Psoas muscle (tissue), 7 donors: ENCODE measurements at regions not wholly inside any gene's neighbourhood (a gene's known extent, or its start where the extent isn't known, plus 50 kb on each side); places are given as distances from the start of the nearest gene placed in this dataset.
A peak's percentile ranks its signal among the peaks of the same experiment; 100 is the strongest.

Experiments used
- ATAC-seq, 4 donors: fragments of 200-7000 bp; cut with Tn5 transposase; one replicate each; pipeline ENCODE4 v1.9.1; 2020; ENCODE audit warnings: moderate library complexity in 3 of 4, mild to moderate bottlenecking in 2 of 4
- DNase-seq, 2 donors: peaks; one replicate each; pipeline ENCODE4 v3.0.0-alpha.2; 2020
- H3K27ac ChIP-seq: fragments of 200-600 bp; one replicate; pipeline ENCODE4 v1.8.0; 2022
- H3K27me3 ChIP-seq, 3 donors: fragments of 200-600 bp in 1 of 3; one replicate each; pipeline versions ENCODE4 v1.6.1 to v1.8.0; 2013 to 2022; ENCODE audit warnings: low read length in 2 of 3, mild to moderate bottlenecking in 2 of 3, moderate library complexity in 1 of 3; ENCODE audit not compliant: insufficient read depth in 3 of 3
- H3K36me3 ChIP-seq, 2 donors: fragments of 200-600 bp in 1 of 2; one replicate each; pipeline versions ENCODE4 v1.6.1 to v1.8.0; 2013 to 2022; ENCODE audit warnings: low read depth in 1 of 2, mild to moderate bottlenecking in 1 of 2, moderate library complexity in 1 of 2; ENCODE audit not compliant: insufficient read depth in 1 of 2
- H3K4me1 ChIP-seq: fragments of 200-600 bp; one replicate; pipeline ENCODE4 v1.8.0; 2022
- H3K4me3 ChIP-seq: fragments of 200-600 bp; one replicate; pipeline ENCODE4 v1.8.0; 2022; ENCODE audit warnings: mild to moderate bottlenecking
- H3K9me3 ChIP-seq: fragments of 200-600 bp; one replicate; pipeline ENCODE4 v1.8.0; 2022
- WGBS, 3 donors: extraction: QIAGEN DNeasy Blood & Tissue Kit; methylation state at CpG; one replicate each; pipeline versions ENCODE4 v1.1.6 to v1.1.7; 2013; 5-methylcytosine and 5-hydroxymethylcytosine counted together
- intact Hi-C, 2 donors: fragments of 100-400 bp; cut with DNase I; formaldehyde crosslinking; loops; one replicate each; pipeline versions ENCODE4 v1.11.0 to v1.14.2; 2022
- TF ChIP-seq, protein P1 (sequence below): fragments of 200-600 bp; IDR thresholded peaks from one replicate; pipeline ENCODE4 v1.8.0; 2022; ENCODE audit warnings: antibody characterized with exemption
- donor health status: healthy with polysubstance abuse.
- donor health status: DM: no; HTN: no; CAD: no; lungs with moderate emphysema.
- donor health status: Bipolar disorder and iron deficiency.
- donor health status: healthy.
- donor health status: DM: yes; HTN: yes; CAD: no.
- donor health status: DM: no; HTN: no; CAD: no.
- donor health status: DM: yes; HTN: yes; CAD: no.

GRCh38 chr2:18067588-18068384 lies 189.3 kb downstream of the KCNS3 start:
- Histone ChIP-seq H3K9me3 (no peaks in the 10 kb centered on the region), H3K27ac (no peak overlapping the region), H3K36me3 (no peaks in the 10 kb centered on the region), H3K4me1 (peaks cover 11% of the 10 kb centered on the region), H3K4me3 (no peak overlapping the region), H3K27me3 (no peaks in the 10 kb centered on the region)
- 37 to 63% (median 51%) methylated on average over 9 of the region's 9 CpGs for WGBS, 3 donors
- intact Hi-C loops, result loop anchor here in 1 of 2 donors (5.0 kb wide), 1 partner anchor 215 kb away; no protein-coding TSS in a partner anchor
- TF ChIP-seq, protein P1, sequence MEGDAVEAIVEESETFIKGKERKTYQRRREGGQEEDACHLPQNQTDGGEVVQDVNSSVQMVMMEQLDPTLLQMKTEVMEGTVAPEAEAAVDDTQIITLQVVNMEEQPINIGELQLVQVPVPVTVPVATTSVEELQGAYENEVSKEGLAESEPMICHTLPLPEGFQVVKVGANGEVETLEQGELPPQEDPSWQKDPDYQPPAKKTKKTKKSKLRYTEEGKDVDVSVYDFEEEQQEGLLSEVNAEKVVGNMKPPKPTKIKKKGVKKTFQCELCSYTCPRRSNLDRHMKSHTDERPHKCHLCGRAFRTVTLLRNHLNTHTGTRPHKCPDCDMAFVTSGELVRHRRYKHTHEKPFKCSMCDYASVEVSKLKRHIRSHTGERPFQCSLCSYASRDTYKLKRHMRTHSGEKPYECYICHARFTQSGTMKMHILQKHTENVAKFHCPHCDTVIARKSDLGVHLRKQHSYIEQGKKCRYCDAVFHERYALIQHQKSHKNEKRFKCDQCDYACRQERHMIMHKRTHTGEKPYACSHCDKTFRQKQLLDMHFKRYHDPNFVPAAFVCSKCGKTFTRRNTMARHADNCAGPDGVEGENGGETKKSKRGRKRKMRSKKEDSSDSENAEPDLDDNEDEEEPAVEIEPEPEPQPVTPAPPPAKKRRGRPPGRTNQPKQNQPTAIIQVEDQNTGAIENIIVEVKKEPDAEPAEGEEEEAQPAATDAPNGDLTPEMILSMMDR, result no peak
- ATAC-seq, result peak in 3 of 4 donors; percentile 32 to 44 (median 44)
- DNase-seq, result peak in 1 of 2 donors; percentile 59

DNA sequence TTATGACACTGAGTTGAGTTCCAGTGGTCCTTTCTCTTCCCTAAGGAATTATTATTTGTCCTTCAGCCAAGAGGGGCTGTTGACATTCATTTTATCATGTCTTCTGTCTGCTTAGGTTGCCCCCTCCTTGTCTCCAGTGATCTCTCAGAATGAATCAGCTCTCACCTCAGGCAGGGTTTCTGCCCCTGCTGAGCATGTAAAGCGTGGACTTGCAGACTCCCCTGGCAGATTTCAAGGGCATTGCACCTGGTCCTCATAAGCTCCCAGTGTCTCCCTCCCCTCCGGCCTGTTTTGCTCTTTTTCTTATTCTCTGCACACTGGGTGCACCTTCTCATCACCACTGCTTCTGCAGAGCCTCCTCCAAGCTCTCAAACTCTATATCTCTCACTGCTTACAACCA lies 188.4 kb downstream of the KCNS3 start:
- intact Hi-C loops, result loop anchor here in 1 of 2 donors (5.0 kb wide), 1 partner anchor 215 kb away; no protein-coding TSS in a partner anchor
- TF ChIP-seq, protein P1, result no peak
- H3K4me3 ChIP-seq, result no peak overlapping the region
- H3K27ac ChIP-seq, result no peak overlapping the region
- no peaks in the 10 kb centered on the region for H3K27me3 ChIP-seq
- no peak for DNase-seq
- peaks cover 11% of the 10 kb centered on the region for H3K4me1 ChIP-seq
- no peaks in the 10 kb centered on the region for H3K9me3 ChIP-seq
- 61 to 81% (median 67%) methylated on average over 2 of the region's 2 CpGs for WGBS, 3 donors
- ATAC-seq, result peak in 2 of 4 donors; percentile 57 to 60
- H3K36me3 ChIP-seq, result no peaks in the 10 kb centered on the region

- intact Hi-C loops, result loop anchor here in 1 of 2 donors (5.0 kb wide), 1 partner anchor 214 kb away; no protein-coding TSS in a partner anchor
- WGBS, 3 donors, result 45 to 55% (median 50%) methylated on average over 5 of the region's 5 CpGs
- H3K4me3 ChIP-seq, result no peak overlapping the region
- no peaks in the 10 kb centered on the region for H3K9me3 ChIP-seq
- TF ChIP-seq, protein P1, result no peak
- H3K4me1 ChIP-seq, result peaks cover 11% of the 10 kb centered on the region
- H3K27me3 ChIP-seq, result no peaks in the 10 kb centered on the region
- H3K27ac ChIP-seq, result no peak overlapping the region
- H3K36me3 ChIP-seq, result no peaks in the 10 kb centered on the region
- ATAC-seq, result no peak
- DNase-seq, result no peak
These were observed 187.6 kb downstream of the KCNS3 start for GRCh38 chr2:18066066-18066465.

DNA sequence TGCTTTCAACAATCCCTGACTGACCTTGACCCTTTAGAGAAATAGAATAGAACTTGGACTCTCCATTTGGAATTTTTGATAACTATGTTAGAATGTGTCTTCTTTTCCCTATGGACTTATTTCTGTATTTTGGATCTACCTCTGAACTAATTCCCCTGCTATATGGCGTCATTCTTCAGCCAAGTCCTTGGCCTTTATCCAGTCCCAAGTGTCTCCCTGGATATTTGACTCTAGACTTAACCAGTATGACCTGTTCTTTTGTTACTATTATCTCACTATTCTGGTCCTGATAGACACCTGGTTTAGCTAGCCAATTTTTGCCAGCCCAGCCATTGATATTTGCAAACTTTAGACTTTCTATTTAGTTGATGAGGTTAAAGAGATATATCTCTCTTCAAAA lies 186.8 kb downstream of the KCNS3 start:
- DNase-seq (no peak), ATAC-seq (peak in 2 of 4 donors; percentile 9 to 10)
- Histone ChIP-seq H3K4me3 (no peak overlapping the region), H3K27me3 (no peaks in the 10 kb centered on the region), H3K36me3 (no peaks in the 10 kb centered on the region), H3K9me3 (no peaks in the 10 kb centered on the region), H3K27ac (no peak overlapping the region), H3K4me1 (peaks cover 11% of the 10 kb centered on the region)
- TF ChIP-seq, protein P1, result no peak
- 35 to 49% (median 42%) methylated on average over 1 of the region's 1 CpG for WGBS, 3 donors
- intact Hi-C loops, result loop anchor here in 1 of 2 donors (5.0 kb wide), 1 partner anchor 213 kb away; no protein-coding TSS in a partner anchor
